GM23338 (cell line): ENCODE measurements at regions not wholly inside any gene's neighbourhood (a gene's known extent, or its start where the extent isn't known, plus 50 kb on each side); places are given as distances from the start of the nearest gene placed in this dataset.

Experiments
- ATAC-seq: fragments of 200-7000 bp; cut with Tn5 transposase; 3 replicates; pipeline ENCODE4 v1.9.1; 2020
- DNase-seq: peaks from one replicate; pipeline ENCODE4 v3.0.0-alpha.2; 2015; ENCODE audit warnings: low spot score
- H2AFZ ChIP-seq: fragments of 200-600 bp; sonication (generic); 2 replicates; pipeline ENCODE4 v1.8.0; 2016; ENCODE audit warnings: antibody characterized with exemption, mild to moderate bottlenecking, moderate library complexity
- H3F3A ChIP-seq: fragments of 200-600 bp; sonication (generic); replicated peaks from 2 replicates; pipeline ENCODE4 v1.8.0; 2017; ENCODE audit warnings: antibody characterized with exemption, mixed run types, low read depth
- H3K27ac ChIP-seq: fragments of 200-600 bp; sonication (generic); 2 replicates; pipeline ENCODE4 v1.6.1; 2016; ENCODE audit warnings: low read depth
- H3K27me3 ChIP-seq: fragments of 200-600 bp; sonication (generic); 2 replicates; pipeline ENCODE4 v1.8.0; 2016; ENCODE audit warnings: mild to moderate bottlenecking, mixed run types, moderate library complexity; ENCODE audit not compliant: insufficient read depth
- H3K36me3 ChIP-seq: fragments of 200-600 bp; sonication (generic); 2 replicates; pipeline ENCODE4 v1.8.0; 2016; ENCODE audit warnings: mild to moderate bottlenecking; ENCODE audit not compliant: insufficient read depth
- H3K4me1 ChIP-seq: fragments of 200-600 bp; sonication (generic); 2 replicates; pipeline ENCODE4 v1.8.0; 2016; ENCODE audit warnings: mild to moderate bottlenecking, moderate library complexity; ENCODE audit not compliant: insufficient read depth
- H3K4me2 ChIP-seq: fragments of 200-600 bp; sonication (generic); 2 replicates; pipeline ENCODE4 v1.7.1; 2017; ENCODE audit warnings: mixed run types
- H3K4me3 ChIP-seq: fragments of 200-600 bp; sonication (generic); 2 replicates; pipeline ENCODE4 v1.6.1; 2016; ENCODE audit warnings: mixed run types
- H3K79me2 ChIP-seq: fragments of 200-600 bp; sonication (generic); replicated peaks from 2 replicates; pipeline ENCODE4 v1.8.0; 2017; ENCODE audit warnings: mild to moderate bottlenecking; ENCODE audit not compliant: insufficient read depth
- H3K9me2 ChIP-seq: fragments of 200-600 bp; sonication (generic); 2 replicates; pipeline ENCODE4 v1.8.0; 2017; ENCODE audit not compliant: insufficient read depth
- H4K20me1 ChIP-seq: fragments of 200-600 bp; sonication (generic); replicated peaks from 2 replicates; pipeline ENCODE4 v1.8.0; 2017; ENCODE audit warnings: mild to moderate bottlenecking; ENCODE audit not compliant: insufficient read depth
- H3K27ac Mint-ChIP-seq: 2 replicates; pipeline ENCODE4 v1.8.0; 2020; ENCODE audit warnings: inconsistent platforms, mild to moderate bottlenecking, moderate library complexity, mixed read lengths
- H3K27me3 Mint-ChIP-seq: 3 replicates; pipeline ENCODE4 v1.8.0; 2022; ENCODE audit warnings: low read depth, mild to moderate bottlenecking, moderate library complexity, mixed read lengths, inconsistent platforms; ENCODE audit not compliant: insufficient read depth, poor library complexity
- H3K36me3 Mint-ChIP-seq: 3 replicates; pipeline ENCODE4 v1.8.0; 2021; ENCODE audit warnings: low read depth, mild to moderate bottlenecking, inconsistent platforms, moderate library complexity, mixed read lengths
- H3K4me1 Mint-ChIP-seq: 3 replicates; pipeline ENCODE4 v1.8.0; 2020; ENCODE audit warnings: mild to moderate bottlenecking, inconsistent platforms, mixed read lengths
- H3K4me3 Mint-ChIP-seq: 3 replicates; pipeline ENCODE4 v1.8.0; 2021; ENCODE audit warnings: moderate library complexity, mild to moderate bottlenecking, inconsistent platforms, mixed read lengths
- H3K9me3 Mint-ChIP-seq: 3 replicates; pipeline ENCODE4 v1.8.0; 2020; ENCODE audit warnings: moderate library complexity, mild to moderate bottlenecking, inconsistent platforms, mixed read lengths
- ETS1 ChIP-seq: IDR thresholded peaks from 2 replicates; pipeline ENCODE4 v1.6.1; 2016; ENCODE audit warnings: antibody characterized with exemption
- NANOG ChIP-seq: IDR thresholded peaks from 2 replicates; pipeline ENCODE4 v1.6.1; 2016; ENCODE audit warnings: antibody characterized with exemption, borderline replicate concordance
- ZNF331 ChIP-seq: fragments of 250-450 bp; sonication (Bioruptor Pico); IDR thresholded peaks from 2 replicates; pipeline ENCODE4 v1.5.0; 2020; ENCODE audit warnings: low read depth, mild to moderate bottlenecking, moderate library complexity
- ZNF462 ChIP-seq: fragments of 250-450 bp; sonication (Bioruptor Pico); IDR thresholded peaks from 2 replicates; pipeline ENCODE4 v1.5.0; 2020; ENCODE audit warnings: mild to moderate bottlenecking, moderate library complexity
- TF ChIP-seq, protein P1 (sequence below): IDR thresholded peaks from one replicate; pipeline ENCODE4 v1.6.1; 2018; ENCODE audit warnings: antibody characterized with exemption; ENCODE audit not compliant: unreplicated experiment

- no peak for TF ChIP-seq NANOG
- TF ChIP-seq ZNF462 (CRISPR knock-in tag) = no peak
- TF ChIP-seq ETS1 = no peak
- TF ChIP-seq ZNF331 (CRISPR knock-in tag) = no peak
- TF ChIP-seq, protein P1, sequence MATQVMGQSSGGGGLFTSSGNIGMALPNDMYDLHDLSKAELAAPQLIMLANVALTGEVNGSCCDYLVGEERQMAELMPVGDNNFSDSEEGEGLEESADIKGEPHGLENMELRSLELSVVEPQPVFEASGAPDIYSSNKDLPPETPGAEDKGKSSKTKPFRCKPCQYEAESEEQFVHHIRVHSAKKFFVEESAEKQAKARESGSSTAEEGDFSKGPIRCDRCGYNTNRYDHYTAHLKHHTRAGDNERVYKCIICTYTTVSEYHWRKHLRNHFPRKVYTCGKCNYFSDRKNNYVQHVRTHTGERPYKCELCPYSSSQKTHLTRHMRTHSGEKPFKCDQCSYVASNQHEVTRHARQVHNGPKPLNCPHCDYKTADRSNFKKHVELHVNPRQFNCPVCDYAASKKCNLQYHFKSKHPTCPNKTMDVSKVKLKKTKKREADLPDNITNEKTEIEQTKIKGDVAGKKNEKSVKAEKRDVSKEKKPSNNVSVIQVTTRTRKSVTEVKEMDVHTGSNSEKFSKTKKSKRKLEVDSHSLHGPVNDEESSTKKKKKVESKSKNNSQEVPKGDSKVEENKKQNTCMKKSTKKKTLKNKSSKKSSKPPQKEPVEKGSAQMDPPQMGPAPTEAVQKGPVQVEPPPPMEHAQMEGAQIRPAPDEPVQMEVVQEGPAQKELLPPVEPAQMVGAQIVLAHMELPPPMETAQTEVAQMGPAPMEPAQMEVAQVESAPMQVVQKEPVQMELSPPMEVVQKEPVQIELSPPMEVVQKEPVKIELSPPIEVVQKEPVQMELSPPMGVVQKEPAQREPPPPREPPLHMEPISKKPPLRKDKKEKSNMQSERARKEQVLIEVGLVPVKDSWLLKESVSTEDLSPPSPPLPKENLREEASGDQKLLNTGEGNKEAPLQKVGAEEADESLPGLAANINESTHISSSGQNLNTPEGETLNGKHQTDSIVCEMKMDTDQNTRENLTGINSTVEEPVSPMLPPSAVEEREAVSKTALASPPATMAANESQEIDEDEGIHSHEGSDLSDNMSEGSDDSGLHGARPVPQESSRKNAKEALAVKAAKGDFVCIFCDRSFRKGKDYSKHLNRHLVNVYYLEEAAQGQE = no peak
- Mint-ChIP-seq H3K27ac (no peak overlapping the region), H3K4me3 (no peak overlapping the region), H3K36me3 (no peaks in the 10 kb centered on the region), H3K27me3 (peaks cover 4% of the 10 kb centered on the region), H3K9me3 (peaks cover 3% of the 10 kb centered on the region; the same call in 1 of the 3 replicates), H3K4me1 (no peaks in the 10 kb centered on the region)
- Histone ChIP-seq H3K4me3 (no peak overlapping the region), H3K27me3 (no peaks in the 10 kb centered on the region), H3K36me3 (no peaks in the 10 kb centered on the region), H4K20me1 (no peaks in the 10 kb centered on the region), H3K79me2 (no peaks in the 10 kb centered on the region), H3K4me1 (no peaks in the 10 kb centered on the region), H2AFZ (no peak overlapping the region; the same call in 1 of the 2 replicates), H3K9me2 (no peaks in the 10 kb centered on the region; the same call in 1 of the 2 replicates), H3K4me2 (no peak overlapping the region), H3F3A (no peaks in the 10 kb centered on the region), H3K27ac (no peak overlapping the region)
- ATAC-seq = no peak
- no peak for DNase-seq
Observed at GRCh38 chr19:28118235-28118634, 1094.7 kb downstream of the UQCRFS1 start.
